Tibial nerve (tissue), 4 donors: ENCODE measurements at regions not wholly inside any gene's neighbourhood (a gene's known extent, or its start where the extent isn't known, plus 50 kb on each side); places are given as distances from the start of the nearest gene placed in this dataset.

Experiments
- CTCF ChIP-seq, 5 experiments: fragments of 200-600 bp in 3 of 5; fragments of 450-650 bp in 2 of 5; sonication (generic) in 3 of 5; IDR thresholded peaks; one replicate each; pipeline ENCODE4 v1.5.1; 2016 to 2019; ENCODE audit warnings: antibody characterized with exemption in 5 of 5, mild to moderate bottlenecking in 3 of 5, moderate library complexity in 2 of 5
- EP300 ChIP-seq, 2 donors: sonication (generic); formaldehyde crosslinking; IDR thresholded peaks; one replicate each; pipeline ENCODE4 v1.6.1; 2017; ENCODE audit warnings: antibody characterized with exemption in 2 of 2, mild to moderate bottlenecking in 1 of 2
- POLR2A ChIP-seq, 2 donors: fragments of 450-650 bp; IDR thresholded peaks; one replicate each; pipeline ENCODE4 v1.6.1; 2017; ENCODE audit warnings: antibody characterized with exemption in 2 of 2, mild to moderate bottlenecking in 2 of 2, moderate library complexity in 2 of 2

GRCh38 chrX:34379891-34380290, 247.8 kb upstream of the FAM47A start:
- TF ChIP-seq POLR2A (IDR thresholded peaks at IDR 0.05) (no peak), CTCF (IDR thresholded peaks at IDR 0.05) (no peak), EP300 (IDR thresholded peaks at IDR 0.05) (no peak)
